Hematopoietic multipotent progenitor cell treated with erythropoietin and hydrocortisone succinate and interleukin-3 and kit ligand, for 8 days (in vitro differentiated cells): ENCODE measurements at regions not wholly inside any gene's neighbourhood (a gene's known extent, or its start where the extent isn't known, plus 50 kb on each side); places are given as distances from the start of the nearest gene placed in this dataset.
"Not testable (repeated sequence)": the region's sequence is repeated elsewhere in the genome, so short reads cannot be mapped to it uniquely, and the experiment has no call there.

Experiments
- DNase-seq: peaks from one replicate; pipeline ENCODE4 v3.0.0-alpha.2; 2015

- DNase-seq = no peak
Observed at GRCh38 chr4:64715741-64716140, 306.5 kb upstream of the TECRL start.

- DNase-seq = peak; percentile 40
Observed at GRCh38 chr4:64713256-64713840, 304.1 kb upstream of the TECRL start.

GRCh38 chr4:64712590-64712989 lies 303.3 kb upstream of the TECRL start:
- no peak for DNase-seq

GRCh38 chr4:64705989-64706388 lies 296.7 kb upstream of the TECRL start:
- DNase-seq = no peak

GRCh38 chr4:64698171-64698570 lies 288.9 kb upstream of the TECRL start:
- no peak for DNase-seq

- DNase-seq = no peak
Observed at GRCh38 chr4:64682946-64683345, 273.7 kb upstream of the TECRL start.

GRCh38 chr4:64682481-64682880 lies 273.2 kb upstream of the TECRL start:
- no peak for DNase-seq

- not testable (repeated sequence) for DNase-seq
Observed at GRCh38 chr4:64673121-64673520, 263.9 kb upstream of the TECRL start.

- DNase-seq = no peak
Observed at GRCh38 chr4:64670647-64671046, 261.4 kb upstream of the TECRL start.

- DNase-seq = no peak
Observed at GRCh38 chr4:64643841-64644240, 234.6 kb upstream of the TECRL start.

- no peak for DNase-seq
Observed at GRCh38 chr4:64642936-64643335, 233.7 kb upstream of the TECRL start.

- not testable (repeated sequence) for DNase-seq
Observed at GRCh38 chr4:64640402-64640801, 231.2 kb upstream of the TECRL start.

GRCh38 chr4:64625438-64625837 lies 216.2 kb upstream of the TECRL start:
- DNase-seq = no peak

- peak; percentile 2 for DNase-seq
Observed at GRCh38 chr4:64617800-64618199, 208.6 kb upstream of the TECRL start.

- no peak for DNase-seq
Observed at GRCh38 chr4:64614276-64614675, 205.0 kb upstream of the TECRL start.

- no peak for DNase-seq
Observed at GRCh38 chr4:64613046-64613445, 203.8 kb upstream of the TECRL start.

GRCh38 chr4:64598066-64598465 lies 188.8 kb upstream of the TECRL start:
- DNase-seq = no peak

- no peak for DNase-seq
Observed at GRCh38 chr4:64594723-64595122, 185.5 kb upstream of the TECRL start.

- no peak for DNase-seq
Observed at GRCh38 chr4:64588507-64588906, 179.3 kb upstream of the TECRL start.

GRCh38 chr4:64584981-64585557 lies 175.8 kb upstream of the TECRL start:
- DNase-seq = peak; percentile 60

- no peak for DNase-seq
Observed at GRCh38 chr4:64584125-64584524, 174.9 kb upstream of the TECRL start.

- no peak for DNase-seq
Observed at GRCh38 chr4:64582492-64582891, 173.2 kb upstream of the TECRL start.

- DNase-seq = no peak
Observed at GRCh38 chr4:64581422-64581821, 172.2 kb upstream of the TECRL start.

GRCh38 chr4:64564126-64564525 lies 154.9 kb upstream of the TECRL start:
- DNase-seq = no peak

GRCh38 chr4:64559571-64559970 lies 150.3 kb upstream of the TECRL start:
- DNase-seq = no peak
